Endodermal cell (in vitro differentiated cells): ENCODE measurements at regions not wholly inside any gene's neighbourhood (a gene's known extent, or its start where the extent isn't known, plus 50 kb on each side); places are given as distances from the start of the nearest gene placed in this dataset.

Source experiments
- DNase-seq: peaks from one replicate; pipeline ENCODE4 v3.0.0-alpha.2; 2017
- H3K27ac ChIP-seq: 2 replicates; pipeline ENCODE4 v1.5.1; 2013; ENCODE audit warnings: mild to moderate bottlenecking, low read depth, low read length, moderate library complexity
- H3K27me3 ChIP-seq: 2 replicates; pipeline ENCODE4 v1.6.1; 2013; ENCODE audit warnings: mild to moderate bottlenecking, low read length, moderate library complexity; ENCODE audit not compliant: insufficient read depth, control insufficient read depth, poor library complexity, severe bottlenecking
- H3K36me3 ChIP-seq: 2 replicates; pipeline ENCODE4 v1.7.0; 2013; ENCODE audit warnings: mild to moderate bottlenecking, low read length, moderate library complexity; ENCODE audit not compliant: control insufficient read depth, insufficient read depth
- H3K4me1 ChIP-seq: one replicate; pipeline ENCODE4 v1.7.0; 2013; ENCODE audit warnings: low read length; ENCODE audit not compliant: control insufficient read depth, insufficient read depth
- H3K4me3 ChIP-seq: 2 replicates; pipeline ENCODE4 v1.5.1; 2013; ENCODE audit warnings: mild to moderate bottlenecking, low read length, moderate library complexity
- H3K9ac ChIP-seq: 2 replicates; pipeline ENCODE4 v1.6.1; 2013; ENCODE audit warnings: mild to moderate bottlenecking, low read length, moderate library complexity; ENCODE audit not compliant: poor library complexity, severe bottlenecking; ENCODE audit errors: extremely low read depth
- H3K9me3 ChIP-seq: 2 replicates; pipeline ENCODE4 v1.6.1; 2013; ENCODE audit warnings: mild to moderate bottlenecking, low read length, moderate library complexity; ENCODE audit not compliant: control insufficient read depth
- H3K27ac Mint-ChIP-seq: 2 replicates; pipeline ENCODE4 v1.8.0; 2020; ENCODE audit warnings: mixed read lengths
- H3K27me3 Mint-ChIP-seq: 2 replicates; pipeline ENCODE4 v1.8.0; 2021; ENCODE audit warnings: mild to moderate bottlenecking, mixed read lengths; ENCODE audit not compliant: insufficient read depth
- H3K36me3 Mint-ChIP-seq: 2 replicates; pipeline ENCODE4 v1.8.0; 2020; ENCODE audit warnings: low read depth, mixed read lengths
- H3K4me1 Mint-ChIP-seq: 2 replicates; pipeline ENCODE4 v1.8.0; 2020; ENCODE audit warnings: mixed read lengths
- H3K4me3 Mint-ChIP-seq: 2 replicates; pipeline ENCODE4 v1.8.0; 2020; ENCODE audit warnings: mild to moderate bottlenecking, moderate library complexity, mixed read lengths
- H3K9me3 Mint-ChIP-seq: 2 replicates; pipeline ENCODE4 v1.8.0; 2020; ENCODE audit warnings: mild to moderate bottlenecking, mixed read lengths
- WGBS, 2 experiments: methylation state at CpG; one replicate each; pipeline versions ENCODE4 v1.1.5 to v1.1.7; 2013; ENCODE audit warnings: missing lambda C conversion rate in 2 of 2, mixed read lengths in 1 of 2; ENCODE audit not compliant: insufficient coverage in 1 of 2, insufficient read length in 1 of 2; 5-methylcytosine and 5-hydroxymethylcytosine counted together
- TF ChIP-seq, protein P1 (sequence below): fragments of 200-600 bp; sonication (generic); conservative IDR thresholded peaks from 2 replicates; pipeline ENCODE4 v1.5.0; 2021; ENCODE audit warnings: antibody characterized with exemption, mild to moderate bottlenecking

DNA sequence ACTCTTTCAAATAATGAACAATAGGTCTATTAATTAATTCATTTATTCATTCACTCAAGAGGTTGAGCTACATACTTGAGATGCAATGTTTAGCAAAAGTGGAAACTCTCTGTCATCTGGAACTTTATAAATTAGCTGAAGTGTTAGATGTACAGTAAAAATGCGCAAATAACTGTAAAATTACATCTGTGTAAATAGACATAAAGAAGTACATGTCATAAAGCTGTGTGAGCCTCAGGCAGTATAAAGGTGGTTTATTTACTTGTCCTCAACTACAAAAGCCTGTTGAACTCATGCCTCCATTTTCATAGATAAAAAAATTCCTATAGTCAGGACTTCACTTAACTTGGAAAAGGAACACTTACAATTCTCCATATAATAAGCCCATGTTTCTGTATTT, 343.1 kb downstream of the CDH11 start:
- Mint-ChIP-seq H3K4me3 (no peak overlapping the region), H3K27ac (no peak overlapping the region), H3K9me3 (no peaks in the 10 kb centered on the region), H3K27me3 (no peaks in the 10 kb centered on the region), H3K4me1 (no peaks in the 10 kb centered on the region), H3K36me3 (no peaks in the 10 kb centered on the region)
- TF ChIP-seq, protein P1, sequence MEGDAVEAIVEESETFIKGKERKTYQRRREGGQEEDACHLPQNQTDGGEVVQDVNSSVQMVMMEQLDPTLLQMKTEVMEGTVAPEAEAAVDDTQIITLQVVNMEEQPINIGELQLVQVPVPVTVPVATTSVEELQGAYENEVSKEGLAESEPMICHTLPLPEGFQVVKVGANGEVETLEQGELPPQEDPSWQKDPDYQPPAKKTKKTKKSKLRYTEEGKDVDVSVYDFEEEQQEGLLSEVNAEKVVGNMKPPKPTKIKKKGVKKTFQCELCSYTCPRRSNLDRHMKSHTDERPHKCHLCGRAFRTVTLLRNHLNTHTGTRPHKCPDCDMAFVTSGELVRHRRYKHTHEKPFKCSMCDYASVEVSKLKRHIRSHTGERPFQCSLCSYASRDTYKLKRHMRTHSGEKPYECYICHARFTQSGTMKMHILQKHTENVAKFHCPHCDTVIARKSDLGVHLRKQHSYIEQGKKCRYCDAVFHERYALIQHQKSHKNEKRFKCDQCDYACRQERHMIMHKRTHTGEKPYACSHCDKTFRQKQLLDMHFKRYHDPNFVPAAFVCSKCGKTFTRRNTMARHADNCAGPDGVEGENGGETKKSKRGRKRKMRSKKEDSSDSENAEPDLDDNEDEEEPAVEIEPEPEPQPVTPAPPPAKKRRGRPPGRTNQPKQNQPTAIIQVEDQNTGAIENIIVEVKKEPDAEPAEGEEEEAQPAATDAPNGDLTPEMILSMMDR: no peak
- H3K36me3 ChIP-seq: no peaks in the 10 kb centered on the region
- H3K27me3 ChIP-seq: no peaks in the 10 kb centered on the region
- H3K4me3 ChIP-seq: no peak overlapping the region
- H3K9ac ChIP-seq: no peak overlapping the region
- no peaks in the 10 kb centered on the region for H3K9me3 ChIP-seq
- H3K27ac ChIP-seq: no peak overlapping the region
- H3K4me1 ChIP-seq: no peaks in the 10 kb centered on the region
- DNase-seq: no peak
- 100% methylated on average over 1 of the region's 1 CpG; no CpG with 5 or more reads in 1 of the 2 experiments for WGBS, 2 experiments

DNA sequence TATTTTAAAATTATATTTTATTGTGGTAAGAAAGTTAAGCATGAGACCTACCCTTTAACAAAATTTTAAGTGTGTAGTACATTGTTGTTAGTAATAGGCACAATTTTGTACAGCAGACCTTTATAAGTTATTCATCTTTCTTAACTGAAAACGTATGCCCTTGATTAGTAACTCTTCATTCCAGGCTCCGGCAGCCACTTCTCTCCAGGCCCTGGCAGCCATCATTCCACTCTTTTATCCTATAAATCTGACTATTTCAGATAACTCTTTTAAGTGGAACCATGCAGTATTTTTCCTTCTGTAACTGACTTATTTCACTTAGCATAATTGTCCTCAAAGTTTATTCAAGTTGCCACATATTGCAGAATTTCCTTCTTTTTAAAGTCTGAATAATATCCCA, 348.2 kb downstream of the CDH11 start:
- no peaks in the 10 kb centered on the region for H3K27me3 ChIP-seq
- H3K4me3 ChIP-seq: no peak overlapping the region
- H3K9ac ChIP-seq: no peak overlapping the region
- no peak overlapping the region for H3K27ac Mint-ChIP-seq
- H3K9me3 ChIP-seq: no peaks in the 10 kb centered on the region
- DNase-seq: no peak
- H3K27ac ChIP-seq: no peak overlapping the region
- H3K4me3 Mint-ChIP-seq: no peak overlapping the region
- H3K27me3 Mint-ChIP-seq: no peaks in the 10 kb centered on the region
- H3K36me3 Mint-ChIP-seq: no peaks in the 10 kb centered on the region
- TF ChIP-seq, protein P1: no peak
- WGBS, 2 experiments: 72 to 91% methylated on average over 2 of the region's 2 CpGs
- H3K36me3 ChIP-seq: no peaks in the 10 kb centered on the region
- H3K4me1 ChIP-seq: no peaks in the 10 kb centered on the region
- no peaks in the 10 kb centered on the region for H3K9me3 Mint-ChIP-seq
- H3K4me1 Mint-ChIP-seq: no peaks in the 10 kb centered on the region

DNA sequence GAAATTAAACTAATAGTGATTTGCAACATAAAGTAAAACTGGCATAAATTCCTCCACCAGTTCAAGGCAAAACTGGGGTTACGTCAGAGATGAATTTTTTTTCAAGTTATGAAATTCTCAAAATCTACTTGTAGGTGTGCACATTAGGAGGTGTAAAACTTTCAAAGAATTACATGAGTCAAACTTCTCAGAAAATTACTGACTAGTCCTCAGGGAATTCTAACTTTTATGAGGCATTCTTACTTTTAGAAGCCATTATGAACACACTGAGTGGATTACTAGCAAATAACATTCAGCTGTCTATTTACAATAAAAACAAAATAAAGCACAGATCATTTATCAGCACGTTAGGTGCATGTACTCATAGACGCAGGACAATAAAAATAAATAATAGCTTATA, 348.7 kb downstream of the CDH11 start:
- 97 to 100% methylated on average over 2 of the region's 3 CpGs for WGBS, 2 experiments
- Mint-ChIP-seq H3K4me3 (no peak overlapping the region), H3K9me3 (no peaks in the 10 kb centered on the region), H3K36me3 (no peaks in the 10 kb centered on the region), H3K27me3 (no peaks in the 10 kb centered on the region), H3K4me1 (no peaks in the 10 kb centered on the region), H3K27ac (no peak overlapping the region)
- Histone ChIP-seq H3K36me3 (no peaks in the 10 kb centered on the region), H3K27ac (no peak overlapping the region), H3K27me3 (no peaks in the 10 kb centered on the region), H3K4me1 (no peaks in the 10 kb centered on the region), H3K9me3 (no peaks in the 10 kb centered on the region), H3K4me3 (no peak overlapping the region), H3K9ac (no peak overlapping the region)
- TF ChIP-seq, protein P1: no peak
- no peak for DNase-seq
